MCF 10A (cell line): ENCODE measurements at regions not wholly inside any gene's neighbourhood (a gene's known extent, or its start where the extent isn't known, plus 50 kb on each side); places are given as distances from the start of the nearest gene placed in this dataset.

Experiments
- BruUV-seq: library from RNA; stranded (reverse); fragments of 400-500 nt; replicated peaks from 2 replicates; lab custom pipeline; 2021; lab: Mats Ljungman, UMichigan
- CTCF ChIA-PET: fragments of 300-600 bp; sonication (Branson Sonifier 250); formaldehyde crosslinking; extraction: SDS; loops from one replicate; lab custom pipeline; 2021; ENCODE audit warnings: antibody characterized with exemption, inconsistent platforms; lab: Yijun Ruan, JAX
- POLR2A ChIA-PET: fragments of 300-600, 350-650 bp; sonication (Branson Sonifier 250); formaldehyde crosslinking; extraction: SDS; loops from one replicate; lab custom pipeline; 2020; ENCODE audit warnings: antibody characterized with exemption, inconsistent platforms; lab: Yijun Ruan, JAX
- DNase-seq: peaks from one replicate; pipeline ENCODE4 v3.0.0-alpha.2; 2018; ENCODE audit not compliant: unreplicated experiment
- H3K27ac Mint-ChIP-seq: one replicate; pipeline ENCODE4 v1.8.0; 2022; ENCODE audit warnings: mild to moderate bottlenecking, low read depth, mixed read lengths; ENCODE audit not compliant: unreplicated experiment
- H3K27me3 Mint-ChIP-seq: one replicate; pipeline ENCODE4 v1.8.0; 2022; ENCODE audit warnings: mixed read lengths; ENCODE audit not compliant: insufficient read depth, unreplicated experiment
- H3K36me3 Mint-ChIP-seq: one replicate; pipeline ENCODE4 v1.8.0; 2022; ENCODE audit warnings: mild to moderate bottlenecking, moderate library complexity, mixed read lengths; ENCODE audit not compliant: insufficient read depth, unreplicated experiment
- H3K4me1 Mint-ChIP-seq: one replicate; pipeline ENCODE4 v1.8.0; 2022; ENCODE audit warnings: mixed read lengths; ENCODE audit not compliant: insufficient read depth, unreplicated experiment
- H3K4me3 Mint-ChIP-seq: one replicate; pipeline ENCODE4 v1.8.0; 2022; ENCODE audit warnings: mild to moderate bottlenecking, moderate library complexity, mixed read lengths; ENCODE audit not compliant: unreplicated experiment
- H3K9me3 Mint-ChIP-seq: one replicate; pipeline ENCODE4 v1.8.0; 2022; ENCODE audit warnings: mixed read lengths; ENCODE audit not compliant: unreplicated experiment
- CTCF ChIP-seq: fragments of 200-600 bp; IDR thresholded peaks from one replicate; pipeline ENCODE4 v1.8.0; 2022; ENCODE audit warnings: antibody characterized with exemption, mild to moderate bottlenecking; ENCODE audit not compliant: unreplicated experiment
- intact Hi-C: fragments of 100-400 bp; cut with micrococcal nuclease; formaldehyde crosslinking; loops from 2 replicates; pipeline ENCODE4 v1.14.1; 2022

DNA sequence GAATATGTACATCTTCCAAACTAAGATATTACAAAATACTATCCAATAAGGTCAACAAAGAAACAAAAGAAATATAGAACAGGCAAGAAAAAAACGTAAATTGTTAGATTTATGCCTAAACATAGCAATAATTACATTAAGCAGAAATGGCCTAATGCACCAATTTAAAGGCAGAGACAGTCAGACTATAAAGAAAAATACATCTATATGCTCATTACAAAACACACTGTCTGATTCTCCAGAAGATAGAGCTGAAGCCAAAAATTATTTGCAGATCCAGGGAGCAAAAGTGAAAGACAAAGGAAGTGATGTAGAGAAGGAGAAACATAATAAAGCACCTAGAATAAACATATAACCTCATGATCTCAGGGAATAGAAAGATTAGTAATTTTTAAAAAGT lies 246.9 kb downstream of the PAPSS1 start:
- CTCF ChIA-PET: no interaction called here
- Mint-ChIP-seq H3K4me1 (no peaks in the 10 kb centered on the region), H3K36me3 (no peaks in the 10 kb centered on the region), H3K4me3 (no peak overlapping the region), H3K9me3 (no peaks in the 10 kb centered on the region), H3K27ac (no peak overlapping the region), H3K27me3 (no peaks in the 10 kb centered on the region)
- no TSS peak for BruUV-seq
- TF ChIP-seq CTCF: no peak
- no peak for DNase-seq
- POLR2A ChIA-PET: no interaction called here
- intact Hi-C loops: no loop called here

DNA sequence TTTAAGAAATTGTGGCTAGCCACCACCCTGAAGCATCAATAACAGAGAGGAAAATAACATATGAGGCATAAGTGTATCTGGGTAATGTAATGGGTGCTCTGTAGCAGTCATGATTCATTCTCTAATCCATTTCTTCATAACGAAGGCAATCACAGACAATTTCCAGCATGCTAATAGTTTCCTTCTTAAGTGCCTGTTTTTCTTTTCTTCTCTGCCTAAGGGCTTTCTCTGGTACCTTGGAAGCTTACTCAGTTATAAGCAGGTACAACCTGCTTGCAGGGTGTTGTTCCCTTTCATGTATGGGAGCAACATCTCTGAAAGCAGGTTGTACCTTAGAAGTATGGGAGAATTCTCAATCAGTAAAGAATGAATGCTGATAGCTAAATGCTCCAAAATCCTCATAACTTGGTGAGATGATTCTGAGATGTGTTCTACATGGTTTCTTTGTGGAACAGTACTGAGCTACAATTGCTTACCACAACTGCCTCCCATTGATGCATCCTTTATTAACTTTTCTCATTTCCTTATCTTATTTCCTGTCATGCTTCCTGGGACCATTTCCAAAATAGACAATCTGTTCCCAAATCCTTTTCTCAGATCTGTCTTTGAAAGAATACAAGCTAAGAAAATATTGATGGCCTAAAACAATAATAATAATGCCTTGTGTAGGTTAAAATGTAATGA lies 247.6 kb downstream of the PAPSS1 start:
- no peaks in the 10 kb centered on the region for H3K36me3 Mint-ChIP-seq
- ChIA-PET CTCF (no interaction called here), POLR2A (no interaction called here)
- H3K9me3 Mint-ChIP-seq: no peaks in the 10 kb centered on the region
- no TSS peak for BruUV-seq
- no peaks in the 10 kb centered on the region for H3K4me1 Mint-ChIP-seq
- no peak overlapping the region for H3K27ac Mint-ChIP-seq
- no peak for TF ChIP-seq CTCF
- no peaks in the 10 kb centered on the region for H3K27me3 Mint-ChIP-seq
- DNase-seq: no peak
- H3K4me3 Mint-ChIP-seq: no peak overlapping the region
- intact Hi-C loops: no loop called here

DNA sequence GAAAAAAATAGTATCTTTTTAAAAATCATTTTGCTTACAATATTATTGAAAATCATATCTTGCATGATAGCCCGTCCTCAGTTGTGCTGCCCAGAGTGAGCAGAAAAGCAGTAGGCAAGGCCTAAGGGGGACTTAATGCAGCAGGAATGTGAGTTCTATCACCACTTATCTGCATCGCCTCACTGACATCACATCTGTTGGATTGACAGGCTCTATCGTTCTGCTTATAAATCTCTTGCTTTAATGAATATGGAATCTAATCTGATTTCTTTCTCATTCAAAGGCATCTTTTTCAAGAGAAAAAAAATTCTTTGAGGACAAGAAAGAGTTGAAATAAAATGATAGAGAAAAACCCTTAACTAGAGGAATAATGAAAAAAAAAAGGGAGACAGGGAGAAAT lies 249.9 kb downstream of the PAPSS1 start:
- TF ChIP-seq CTCF: no peak
- Mint-ChIP-seq H3K4me3 (no peak overlapping the region), H3K4me1 (no peaks in the 10 kb centered on the region), H3K27ac (no peak overlapping the region), H3K9me3 (no peaks in the 10 kb centered on the region), H3K36me3 (no peaks in the 10 kb centered on the region), H3K27me3 (no peaks in the 10 kb centered on the region)
- BruUV-seq: no TSS peak
- ChIA-PET CTCF (no interaction called here), POLR2A (interaction anchor here (0.9 kb wide), 1 partner anchor 21 kb away, joined by 3 read pairs; no protein-coding TSS in a partner anchor)
- DNase-seq: no peak
- intact Hi-C loops: no loop called here

- BruUV-seq: no TSS peak
Observed at GRCh38 chr4:107468812-107469211, 251.2 kb downstream of the PAPSS1 start.

More at GRCh38 chr4:107468812-107469211, 251.2 kb downstream of the PAPSS1 start:
- no peaks in the 10 kb centered on the region for H3K4me1 Mint-ChIP-seq
- H3K36me3 Mint-ChIP-seq: no peaks in the 10 kb centered on the region
- no peak overlapping the region for H3K27ac Mint-ChIP-seq
- no peaks in the 10 kb centered on the region for H3K27me3 Mint-ChIP-seq
- POLR2A ChIA-PET: no interaction called here
- no peak for DNase-seq
- CTCF ChIA-PET: interaction anchor here (0.6 kb wide), 1 partner anchor 1439 kb away, joined by 3 read pairs; no protein-coding TSS in a partner anchor
- no peaks in the 10 kb centered on the region for H3K9me3 Mint-ChIP-seq
- TF ChIP-seq CTCF: no peak
- no peak overlapping the region for H3K4me3 Mint-ChIP-seq
- intact Hi-C loops: no loop called here
